Activated T-helper 1 cell treated with anti-CD3 and anti-CD28 coated beads, Interleukin-12 subunit alpha, Interleukin-12 subunit beta, Interleukin-2, Interleukin-4 antibody, amounts not matched to agents 30 ng/mL and 10 ng/mL and 1 ng/mL, durations not matched to agents 14 hours and 24 hours and 36 hours (primary cell): ENCODE measurements at regions not wholly inside any gene's neighbourhood (a gene's known extent, or its start where the extent isn't known, plus 50 kb on each side); places are given as distances from the start of the nearest gene placed in this dataset.

Experiments used
- DNase-seq: peaks from one replicate; pipeline ENCODE4 v3.0.0; 2021; ENCODE audit warnings: low spot score
- H3K27ac Mint-ChIP-seq: one replicate; pipeline ENCODE4 v1.8.0; 2021; ENCODE audit warnings: mild to moderate bottlenecking, mixed read lengths
- H3K27me3 Mint-ChIP-seq: one replicate; pipeline ENCODE4 v1.8.0; 2022; ENCODE audit warnings: mild to moderate bottlenecking, moderate library complexity, mixed read lengths; ENCODE audit not compliant: insufficient read depth
- H3K36me3 Mint-ChIP-seq: one replicate; pipeline ENCODE4 v1.8.0; 2021; ENCODE audit warnings: low read depth, mixed read lengths
- H3K4me1 Mint-ChIP-seq: one replicate; pipeline ENCODE4 v1.8.0; 2021; ENCODE audit warnings: low read depth, mixed read lengths
- H3K4me3 Mint-ChIP-seq: one replicate; pipeline ENCODE4 v1.8.0; 2021; ENCODE audit warnings: mild to moderate bottlenecking, moderate library complexity, mixed read lengths
- H3K9me3 Mint-ChIP-seq: one replicate; pipeline ENCODE4 v1.8.0; 2021; ENCODE audit warnings: mixed read lengths
- intact Hi-C: fragments of 100-400 bp; cut with micrococcal nuclease; formaldehyde crosslinking; loops from one replicate; pipeline ENCODE4 v1.15.1; 2024

GRCh38 chrX:40176351-40177116, 78.8 kb upstream of the BCOR start:
- intact Hi-C loops = loop anchor here (2.0 to 10.0 kb wide), 5 partner anchors 90 to 972 kb away; partner anchors contain the start of gene USP9X
- Mint-ChIP-seq H3K4me3 (peak overlapping the region; percentile 82), H3K4me1 (peaks cover 30% of the 10 kb centered on the region), H3K36me3 (no peaks in the 10 kb centered on the region), H3K27ac (peak overlapping the region; percentile 99), H3K9me3 (peaks cover 5% of the 10 kb centered on the region), H3K27me3 (no peaks in the 10 kb centered on the region)
- peak; percentile 60 for DNase-seq

DNA sequence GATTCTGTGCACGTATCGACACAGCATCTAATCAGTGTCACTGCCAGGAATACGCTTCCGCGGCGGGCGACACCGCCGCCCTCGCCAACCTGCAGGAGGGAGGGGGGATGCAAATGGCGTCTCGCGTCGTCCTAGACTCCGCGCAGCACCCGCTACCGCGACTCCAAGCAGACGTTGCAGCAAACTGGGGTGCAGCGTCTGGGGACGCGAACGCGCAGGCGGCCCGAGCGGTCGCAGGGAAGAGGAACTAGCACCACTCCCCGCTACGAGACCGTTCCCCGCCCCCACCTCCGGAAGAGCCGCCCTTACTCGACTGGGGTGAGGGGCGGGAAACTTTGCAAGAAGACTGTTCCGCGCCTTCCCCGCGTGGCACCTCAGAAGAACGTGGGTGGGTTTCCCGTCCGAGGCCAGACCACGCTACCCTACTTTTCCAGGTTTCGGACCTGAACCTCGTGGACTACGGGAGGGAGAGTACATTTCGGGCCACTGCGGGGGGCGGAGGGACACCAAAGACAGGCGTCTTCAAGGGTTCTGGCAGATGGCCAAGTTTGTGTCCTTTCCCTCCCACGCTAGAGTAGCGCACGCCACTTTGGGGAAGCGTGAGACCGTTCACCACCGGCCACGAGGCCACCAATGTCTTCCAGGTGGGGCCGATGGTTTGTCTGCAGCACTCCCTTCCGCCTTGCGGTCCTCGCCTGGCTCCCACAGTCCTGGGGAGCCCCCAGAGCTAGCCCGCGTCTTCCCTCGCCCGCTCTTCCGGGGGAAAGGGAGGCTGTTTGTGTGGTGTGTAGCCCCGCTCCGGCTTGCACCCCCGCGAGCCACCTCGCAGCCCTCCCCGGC, 78.0 kb upstream of the BCOR start:
- peaks cover 37% of the 10 kb centered on the region for H3K4me1 Mint-ChIP-seq
- H3K27ac Mint-ChIP-seq = peak overlapping the region; percentile 99
- DNase-seq = peak; percentile 61
- intact Hi-C loops = loop anchor here (1.0 to 10.0 kb wide), 13 partner anchors 69 to 1371 kb away; partner anchors contain the start of gene USP9X
- no peaks in the 10 kb centered on the region for H3K27me3 Mint-ChIP-seq
- H3K4me3 Mint-ChIP-seq = peak overlapping the region; percentile 82
- H3K9me3 Mint-ChIP-seq = peaks cover 5% of the 10 kb centered on the region
- no peaks in the 10 kb centered on the region for H3K36me3 Mint-ChIP-seq

GRCh38 chrX:40174854-40175510, 77.2 kb upstream of the BCOR start:
- Mint-ChIP-seq H3K27me3 (no peaks in the 10 kb centered on the region), H3K4me1 (peaks cover 44% of the 10 kb centered on the region), H3K27ac (peak overlapping the region; percentile 99), H3K4me3 (peak overlapping the region; percentile 87), H3K36me3 (no peaks in the 10 kb centered on the region), H3K9me3 (peaks cover 4% of the 10 kb centered on the region)
- intact Hi-C loops = loop anchor here (1.0 to 10.0 kb wide), 15 partner anchors 22 to 1370 kb away; partner anchors contain the start of gene USP9X
- DNase-seq = no peak

DNA sequence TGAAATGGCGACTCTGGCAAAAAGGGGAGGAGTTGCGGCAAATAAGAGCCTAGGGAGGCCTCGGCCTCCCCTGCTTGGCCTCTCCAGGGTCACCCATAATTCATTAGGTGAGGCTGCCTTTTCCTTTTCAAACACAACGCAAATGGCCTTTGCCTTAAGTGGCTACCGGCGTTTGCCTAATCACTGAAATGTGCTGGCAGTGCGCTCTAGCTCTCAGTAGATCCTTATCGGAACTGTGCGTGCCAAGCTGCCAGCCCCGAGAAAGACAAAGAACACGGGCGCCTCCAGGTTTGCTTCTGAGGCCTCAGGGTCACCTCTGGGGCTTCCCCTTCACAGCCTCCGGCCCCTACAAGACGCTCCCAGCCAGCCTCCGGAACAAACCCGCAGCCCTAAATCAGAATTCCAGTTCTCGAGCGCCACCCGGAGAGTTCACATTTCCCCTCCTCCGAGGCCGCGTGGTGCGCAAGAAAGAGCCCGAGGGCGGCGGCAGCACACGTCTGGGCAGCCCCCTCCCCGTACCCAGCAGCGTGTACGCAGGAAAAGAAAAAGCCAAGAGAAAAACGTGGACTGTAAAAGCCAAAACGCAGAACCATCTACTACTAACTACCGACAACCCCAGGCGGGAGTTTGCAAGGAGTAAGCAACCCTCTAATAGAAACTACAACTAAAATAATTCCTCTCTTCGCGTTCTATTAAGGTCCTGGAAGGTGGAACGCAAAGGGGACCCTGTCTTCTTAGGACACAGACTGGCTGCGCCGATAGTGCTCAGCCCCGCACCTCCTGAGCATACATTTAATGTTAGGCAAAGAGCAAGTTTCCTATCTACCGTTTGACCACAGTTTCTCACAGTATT, 76.5 kb upstream of the BCOR start:
- peak overlapping the region; percentile 87 for H3K4me3 Mint-ChIP-seq

GRCh38 chrX:40173143-40174000, 75.6 kb upstream of the BCOR start:
- Mint-ChIP-seq H3K27ac (peak overlapping the region; percentile 99), H3K4me1 (peaks cover 46% of the 10 kb centered on the region), H3K36me3 (no peaks in the 10 kb centered on the region), H3K4me3 (peak overlapping the region; percentile 87), H3K27me3 (no peaks in the 10 kb centered on the region), H3K9me3 (no peaks in the 10 kb centered on the region)
- no peak for DNase-seq
- intact Hi-C loops = loop anchor here (5.0 to 10.0 kb wide), 4 partner anchors 34 to 969 kb away; partner anchors contain the start of gene USP9X

More for the DNA sequence above, 76.5 kb upstream of the BCOR start:
- no peaks in the 10 kb centered on the region for H3K27me3 Mint-ChIP-seq
- H3K27ac Mint-ChIP-seq = peak overlapping the region; percentile 99
- H3K4me1 Mint-ChIP-seq = peaks cover 46% of the 10 kb centered on the region
- H3K9me3 Mint-ChIP-seq = no peaks in the 10 kb centered on the region
- no peaks in the 10 kb centered on the region for H3K36me3 Mint-ChIP-seq
- intact Hi-C loops = loop anchor here (1.0 to 10.0 kb wide), 12 partner anchors 21 to 1369 kb away; partner anchors contain the start of gene USP9X
- no peak for DNase-seq

DNA sequence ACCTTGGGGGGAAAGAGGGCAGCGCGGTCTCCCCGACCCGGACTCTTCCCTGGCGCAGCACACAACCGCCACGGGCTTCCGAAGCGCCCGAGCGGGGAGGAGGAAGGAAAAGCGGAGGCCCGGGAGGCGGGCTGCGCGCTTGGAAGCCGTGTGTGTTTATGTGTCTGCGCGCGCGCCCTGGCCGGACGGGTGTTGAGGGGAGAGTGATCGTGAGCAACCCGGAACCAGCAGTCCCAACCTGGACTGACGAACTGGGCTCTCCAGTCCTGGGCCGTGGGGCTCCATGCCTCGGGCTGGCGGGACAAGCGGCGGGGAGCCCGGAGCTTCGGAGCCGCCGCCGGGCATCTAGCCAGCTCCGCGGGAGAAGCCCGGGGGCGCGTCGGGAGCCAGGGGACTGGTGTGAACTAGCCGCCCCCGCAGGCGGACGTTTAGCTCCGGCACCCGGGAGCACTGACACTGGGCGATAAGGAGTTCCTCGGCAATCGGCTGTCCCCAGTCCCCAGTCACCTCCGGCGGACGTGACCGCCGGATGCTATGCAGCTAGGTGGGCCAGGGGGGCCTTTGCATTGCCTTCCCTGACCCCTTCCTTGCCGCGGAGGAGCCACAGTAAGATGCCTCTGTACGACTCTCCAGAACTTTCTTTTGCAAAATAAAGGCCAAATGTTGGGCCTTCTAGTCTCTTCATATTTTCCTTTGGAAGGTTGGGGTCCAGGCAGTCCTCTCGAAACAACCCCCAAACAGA, 74.8 kb upstream of the BCOR start:
- DNase-seq = no peak
- no peaks in the 10 kb centered on the region for H3K27me3 Mint-ChIP-seq
- peak overlapping the region; percentile 88 for H3K4me3 Mint-ChIP-seq
- H3K27ac Mint-ChIP-seq = peak overlapping the region; percentile 99
- H3K9me3 Mint-ChIP-seq = no peaks in the 10 kb centered on the region
- intact Hi-C loops = loop anchor here (5.0 to 10.0 kb wide), 4 partner anchors 35 to 968 kb away; partner anchors contain the start of gene USP9X
- H3K36me3 Mint-ChIP-seq = no peaks in the 10 kb centered on the region
- peaks cover 53% of the 10 kb centered on the region for H3K4me1 Mint-ChIP-seq

GRCh38 chrX:40171513-40172400, 74.0 kb upstream of the BCOR start:
- peak overlapping the region; percentile 88 for H3K4me3 Mint-ChIP-seq
- DNase-seq = no peak
- no peaks in the 10 kb centered on the region for H3K9me3 Mint-ChIP-seq
- intact Hi-C loops = loop anchor here (5.0 to 10.0 kb wide), 4 partner anchors 36 to 967 kb away; partner anchors contain the start of gene USP9X
- H3K27ac Mint-ChIP-seq = peak overlapping the region; percentile 96
- H3K36me3 Mint-ChIP-seq = no peaks in the 10 kb centered on the region
- H3K4me1 Mint-ChIP-seq = peaks cover 54% of the 10 kb centered on the region
- H3K27me3 Mint-ChIP-seq = no peaks in the 10 kb centered on the region

- Mint-ChIP-seq H3K27me3 (no peaks in the 10 kb centered on the region), H3K9me3 (no peaks in the 10 kb centered on the region), H3K4me1 (peaks cover 62% of the 10 kb centered on the region), H3K36me3 (no peaks in the 10 kb centered on the region), H3K4me3 (peak overlapping the region; percentile 88), H3K27ac (peak overlapping the region; percentile 96)
- intact Hi-C loops = loop anchor here (5.0 to 10.0 kb wide), 4 partner anchors 36 to 966 kb away; partner anchors contain the start of gene USP9X
- DNase-seq = no peak
Observed at GRCh38 chrX:40170830-40171512, 73.2 kb upstream of the BCOR start.

DNA sequence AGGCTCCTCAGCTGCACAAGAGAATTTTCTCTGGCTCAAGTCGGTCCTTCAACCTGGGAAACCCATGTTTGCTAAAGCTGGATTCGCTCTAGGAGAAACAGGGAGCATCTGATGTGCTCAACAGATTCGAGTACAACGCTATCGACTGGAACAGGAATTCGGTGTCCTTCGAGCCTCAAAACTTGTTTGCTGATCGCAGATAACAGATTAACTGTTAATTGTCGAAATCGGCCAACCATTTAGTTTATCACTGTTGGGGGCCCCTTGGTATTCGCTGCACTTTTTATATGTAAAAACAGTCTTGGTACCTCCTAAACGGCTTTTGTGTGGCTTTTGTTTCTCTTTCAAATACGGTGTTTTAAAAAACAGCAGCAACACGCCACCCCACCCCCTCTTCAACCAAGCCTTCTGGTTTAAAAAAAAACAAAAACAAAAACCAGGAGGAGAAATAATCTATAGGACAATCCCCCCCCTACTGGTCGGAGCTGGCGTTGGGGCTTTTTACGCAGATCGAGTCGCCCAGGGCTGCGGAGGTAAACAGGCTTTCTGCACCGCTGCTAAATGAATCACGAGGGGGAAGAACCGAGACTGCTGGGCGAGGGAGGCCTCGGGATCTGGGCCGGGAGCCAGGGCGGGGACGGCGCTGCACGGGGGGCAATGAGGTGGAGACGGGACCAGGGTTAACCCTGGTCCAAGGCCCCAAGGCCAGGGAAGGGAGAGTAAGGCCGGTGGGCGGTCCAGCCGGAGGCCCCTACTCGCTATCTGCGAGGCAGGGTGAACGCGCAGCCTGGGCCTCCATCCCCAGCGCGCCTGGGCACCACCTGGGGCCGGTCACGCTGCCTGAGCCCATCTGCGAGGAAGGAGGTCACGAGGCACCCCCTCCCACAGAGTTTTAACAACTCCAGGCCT, 71.7 kb upstream of the BCOR start:
- Mint-ChIP-seq H3K4me3 (peak overlapping the region; percentile 88), H3K27ac (peak overlapping the region; percentile 96), H3K36me3 (no peaks in the 10 kb centered on the region), H3K27me3 (no peaks in the 10 kb centered on the region), H3K9me3 (no peaks in the 10 kb centered on the region), H3K4me1 (peaks cover 62% of the 10 kb centered on the region)
- intact Hi-C loops = loop anchor here (1.0 to 10.0 kb wide), 9 partner anchors 16 to 965 kb away; partner anchors contain the start of gene USP9X
- DNase-seq = peak; percentile 73
